A549 (cell line): ENCODE measurements at regions not wholly inside any gene's neighbourhood (a gene's known extent, or its start where the extent isn't known, plus 50 kb on each side); places are given as distances from the start of the nearest gene placed in this dataset.

Source experiments
- ATAC-seq, 2 experiments: fragments of 200-7000 bp in 1 of 2; fragments of >200 bp in 1 of 2; cut with Nextera tagmentation in 1 of 2; cut with Tn5 transposase in 1 of 2; 3 replicates each; pipeline versions ENCODE4 v1.8.0 to v1.9.1; 2018 to 2020; ENCODE audit warnings: mild to moderate bottlenecking in 1 of 2, moderate library complexity in 1 of 2
- CTCF ChIA-PET: fragments of 300-600 bp; sonication (Branson Sonifier 250); formaldehyde crosslinking; extraction: SDS; loops from one replicate; lab custom pipeline; 2021; ENCODE audit warnings: antibody characterized with exemption, inconsistent platforms; lab: Yijun Ruan, JAX
- POLR2A ChIA-PET: fragments of 350-600 bp; formaldehyde crosslinking; extraction: SDS; loops from one replicate; lab custom pipeline; 2021; ENCODE audit warnings: antibody characterized with exemption, inconsistent platforms; lab: Yijun Ruan, JAX
- DNase-seq, 2 experiments: peaks; one replicate each; pipeline versions ENCODE4 v3.0.0 to v3.0.0-alpha.2; 2011 to 2016; ENCODE audit warnings: low read depth in 1 of 2, low spot score in 1 of 2
- FAIRE-seq: peaks from 2 replicates; lab custom pipeline; 2011; peaks lifted over from hg19 to GRCh38; lab: Jason Lieb, UNC
- H3K27ac ChIP-seq, 2 experiments: fragments of >200 bp; sonication (Bioruptor Twin); formaldehyde crosslinking; 3 replicates each; pipeline ENCODE4 v1.5.1; 2016 to 2017
- H3K4me1 ChIP-seq: fragments of >200 bp; sonication (Bioruptor Twin); formaldehyde crosslinking; 3 replicates; pipeline ENCODE4 v1.6.1; 2016
- H3K4me2 ChIP-seq: fragments of >200 bp; sonication (Bioruptor Twin); formaldehyde crosslinking; 3 replicates; pipeline ENCODE4 v1.6.1; 2016
- H3K4me3 ChIP-seq: fragments of >200 bp; sonication (Bioruptor Twin); formaldehyde crosslinking; 3 replicates; pipeline ENCODE4 v1.5.1; 2016
- H3K9me3 ChIP-seq: fragments of >200 bp; sonication (Bioruptor Twin); formaldehyde crosslinking; 3 replicates; pipeline ENCODE4 v1.6.1; 2016
- BCL3 ChIP-seq: fragments of >200 bp; sonication (Bioruptor Twin); formaldehyde crosslinking; IDR thresholded peaks from 3 replicates; pipeline ENCODE4 v1.6.1; 2016
- BHLHE40 ChIP-seq: IDR thresholded peaks from 2 replicates; pipeline ENCODE4 v1.6.1; 2012; ENCODE audit warnings: low read depth, low read length, inconsistent platforms
- CBX2 ChIP-seq: fragments of 200-600 bp; sonication (generic); IDR thresholded peaks from 2 replicates; pipeline ENCODE4 v1.6.1; 2016; ENCODE audit warnings: low read depth, mild to moderate bottlenecking, borderline replicate concordance
- CEBPB ChIP-seq, 2 experiments: fragments of >200 bp in 1 of 2; sonication (Bioruptor Twin) in 1 of 2; formaldehyde crosslinking in 1 of 2; IDR thresholded peaks; 2 replicates each; pipeline ENCODE4 v1.6.1; 2012 to 2016
- CHD2 ChIP-seq: fragments of 150-350 bp; IDR thresholded peaks from 2 replicates; pipeline ENCODE4 v1.6.1; 2014; ENCODE audit warnings: low read length; ENCODE audit not compliant: partially characterized antibody
- EHF ChIP-seq: fragments of 250-450 bp; sonication (Bioruptor Pico); IDR thresholded peaks from 2 replicates; pipeline ENCODE4 v1.5.0; 2020; ENCODE audit warnings: mild to moderate bottlenecking
- EHMT2 ChIP-seq: fragments of 200-600 bp; sonication (generic); IDR thresholded peaks from 2 replicates; pipeline ENCODE4 v1.6.1; 2016; ENCODE audit warnings: antibody characterized with exemption, low read depth, mild to moderate bottlenecking, moderate library complexity
- JUN ChIP-seq, 2 experiments: fragments of >200 bp; sonication (Bioruptor Twin); formaldehyde crosslinking; IDR thresholded peaks; 2 replicates in 1 of 2; 3 replicates in 1 of 2; pipeline ENCODE4 v1.6.1; 2016 to 2017
- JUNB ChIP-seq: fragments of >200 bp; sonication (Bioruptor Twin); formaldehyde crosslinking; IDR thresholded peaks from 2 replicates; pipeline ENCODE4 v1.6.1; 2016
- KDM1A ChIP-seq: fragments of 200-600 bp; sonication (generic); IDR thresholded peaks from 2 replicates; pipeline ENCODE4 v1.6.1; 2016; ENCODE audit warnings: low read depth, mild to moderate bottlenecking
- KDM5A ChIP-seq: fragments of 200-600 bp; sonication (generic); IDR thresholded peaks from 2 replicates; pipeline ENCODE4 v1.6.1; 2016; ENCODE audit warnings: antibody characterized with exemption, mild to moderate bottlenecking
- MAZ ChIP-seq: fragments of 150-350 bp; IDR thresholded peaks from 2 replicates; pipeline ENCODE4 v1.6.1; 2014; ENCODE audit warnings: antibody characterized with exemption, low read depth, low read length, borderline replicate concordance
- PBX3 ChIP-seq: IDR thresholded peaks from 2 replicates; pipeline ENCODE4 v1.6.1; 2012
- PHF8 ChIP-seq: fragments of 200-600 bp; sonication (generic); IDR thresholded peaks from 2 replicates; pipeline ENCODE4 v1.6.1; 2016; ENCODE audit warnings: low read depth, mild to moderate bottlenecking, antibody characterized with exemption, moderate library complexity, borderline replicate concordance
- POLR2A ChIP-seq: IDR thresholded peaks from 2 replicates; pipeline ENCODE4 v1.6.1; 2012; ENCODE audit warnings: mild to moderate bottlenecking, low read length
- RARB ChIP-seq: fragments of 250-450 bp; sonication (Bioruptor Pico); IDR thresholded peaks from 2 replicates; pipeline ENCODE4 v1.8.0; 2021; ENCODE audit warnings: mild to moderate bottlenecking, moderate library complexity
- RNF2 ChIP-seq: fragments of 200-600 bp; sonication (generic); IDR thresholded peaks from 2 replicates; pipeline ENCODE4 v1.6.1; 2016; ENCODE audit warnings: low read depth, mild to moderate bottlenecking, antibody characterized with exemption, moderate library complexity, borderline replicate concordance
- SMC3 ChIP-seq: fragments of >200 bp; sonication (Bioruptor Twin); formaldehyde crosslinking; IDR thresholded peaks from 3 replicates; pipeline ENCODE4 v1.6.1; 2018; ENCODE audit warnings: inconsistent platforms
- SREBF2 ChIP-seq: fragments of 450-650 bp; IDR thresholded peaks from 2 replicates; pipeline ENCODE4 v1.6.1; 2014; ENCODE audit warnings: mild to moderate bottlenecking, moderate library complexity
- TP53 ChIP-seq: fragments of 250-450 bp; sonication (Bioruptor Pico); IDR thresholded peaks from 2 replicates; pipeline ENCODE4 v1.5.0; 2021; ENCODE audit warnings: mild to moderate bottlenecking, moderate library complexity
- ZFP36 ChIP-seq: fragments of 450-650 bp; IDR thresholded peaks from 2 replicates; pipeline ENCODE4 v1.6.1; 2014; ENCODE audit warnings: borderline replicate concordance; ENCODE audit not compliant: partially characterized antibody
- WGBS: methylation state at CpG from one replicate; pipeline ENCODE4 v1.1.6; 2017; ENCODE audit errors: missing lambda C conversion rate; 5-methylcytosine and 5-hydroxymethylcytosine counted together
- TF ChIP-seq, protein P1 (sequence below): IDR thresholded peaks from 2 replicates; pipeline ENCODE4 v1.6.1; 2012
- TF ChIP-seq, protein P2 (sequence below): fragments of 450-650 bp; IDR thresholded peaks from 2 replicates; pipeline ENCODE4 v1.6.1; 2014; ENCODE audit warnings: antibody characterized with exemption

GRCh38 chr6:141539617-141540016, 593.1 kb upstream of the GJE1 start (continued):
- no peak for TF ChIP-seq MAZ
- no peak for TF ChIP-seq EHMT2
- no peak for TF ChIP-seq SREBF2
- no peak for TF ChIP-seq JUNB
- TF ChIP-seq PBX3: no peak
- no peak for TF ChIP-seq TP53 (CRISPR knock-in tag)
- TF ChIP-seq ZFP36: no peak
- no peak for TF ChIP-seq BCL3

GRCh38 chr6:141532211-141532610, 600.5 kb upstream of the GJE1 start:
- ATAC-seq (no peak), FAIRE-seq (no peak), DNase-seq (no peak)
- Histone ChIP-seq H3K4me3 (no peak overlapping the region), H3K4me2 (no peak overlapping the region), H3K27ac (no peak overlapping the region), H3K4me1 (no peaks in the 10 kb centered on the region), H3K9me3 (no peaks in the 10 kb centered on the region; the same call in 2 of the 3 replicates)
- CTCF ChIA-PET: no interaction called here
- TF ChIP-seq KDM1A: no peak
- no peak for TF ChIP-seq SREBF2
- no peak for TF ChIP-seq EHF (CRISPR knock-in tag)
- no peak for TF ChIP-seq JUN (IDR thresholded peaks at IDR 0.05)
- no peak for TF ChIP-seq CBX2
- TF ChIP-seq, protein P1, sequence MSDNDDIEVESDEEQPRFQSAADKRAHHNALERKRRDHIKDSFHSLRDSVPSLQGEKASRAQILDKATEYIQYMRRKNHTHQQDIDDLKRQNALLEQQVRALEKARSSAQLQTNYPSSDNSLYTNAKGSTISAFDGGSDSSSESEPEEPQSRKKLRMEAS: no peak
- TF ChIP-seq JUNB: no peak
- TF ChIP-seq EHMT2: no peak
- TF ChIP-seq PHF8: no peak
- TF ChIP-seq RNF2: no peak
- TF ChIP-seq, protein P2, sequence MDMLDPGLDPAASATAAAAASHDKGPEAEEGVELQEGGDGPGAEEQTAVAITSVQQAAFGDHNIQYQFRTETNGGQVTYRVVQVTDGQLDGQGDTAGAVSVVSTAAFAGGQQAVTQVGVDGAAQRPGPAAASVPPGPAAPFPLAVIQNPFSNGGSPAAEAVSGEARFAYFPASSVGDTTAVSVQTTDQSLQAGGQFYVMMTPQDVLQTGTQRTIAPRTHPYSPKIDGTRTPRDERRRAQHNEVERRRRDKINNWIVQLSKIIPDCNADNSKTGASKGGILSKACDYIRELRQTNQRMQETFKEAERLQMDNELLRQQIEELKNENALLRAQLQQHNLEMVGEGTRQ: no peak
- TF ChIP-seq SMC3: no peak
- no peak for TF ChIP-seq KDM5A
- TF ChIP-seq TP53 (CRISPR knock-in tag): no peak
- no peak for TF ChIP-seq RARB (CRISPR knock-in tag)
- POLR2A ChIA-PET: no interaction called here
- 50% methylated on average over 2 of the region's 2 CpGs for WGBS

DNA sequence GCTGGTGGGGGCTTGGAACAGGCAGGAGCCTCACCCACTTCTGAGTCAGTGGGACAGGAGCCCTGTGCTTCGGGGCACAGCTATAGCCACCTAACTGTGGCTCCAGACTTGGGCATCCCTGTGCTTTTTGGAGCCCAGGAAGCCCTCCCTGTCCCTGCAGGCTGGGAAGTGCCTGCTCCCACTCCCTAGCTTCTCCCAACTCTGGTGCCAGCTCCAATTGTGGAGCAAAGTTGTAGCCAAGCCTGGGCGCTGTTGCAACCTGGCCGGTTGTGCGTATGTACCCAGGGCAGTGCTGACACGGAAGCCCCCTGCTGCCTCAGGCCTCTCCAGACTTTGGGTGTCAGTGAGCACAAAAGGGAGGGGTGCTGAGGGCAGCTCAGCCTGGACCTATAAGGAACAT, 601.7 kb upstream of the GJE1 start:
- Histone ChIP-seq H3K4me3 (no peak overlapping the region), H3K4me1 (no peaks in the 10 kb centered on the region), H3K4me2 (no peak overlapping the region), H3K27ac (no peak overlapping the region), H3K9me3 (no peaks in the 10 kb centered on the region; the same call in 2 of the 3 replicates)
- FAIRE-seq (no peak), DNase-seq (no peak), ATAC-seq (no peak)
- ChIA-PET CTCF (no interaction called here), POLR2A (no interaction called here)
- WGBS: no CpG with 5 or more reads among the region's 5 CpGs
- TF ChIP-seq CEBPB (IDR thresholded peaks at IDR 0.05): no peak
- no peak for TF ChIP-seq ZFP36
- no peak for TF ChIP-seq KDM1A
- no peak for TF ChIP-seq CHD2

DNA sequence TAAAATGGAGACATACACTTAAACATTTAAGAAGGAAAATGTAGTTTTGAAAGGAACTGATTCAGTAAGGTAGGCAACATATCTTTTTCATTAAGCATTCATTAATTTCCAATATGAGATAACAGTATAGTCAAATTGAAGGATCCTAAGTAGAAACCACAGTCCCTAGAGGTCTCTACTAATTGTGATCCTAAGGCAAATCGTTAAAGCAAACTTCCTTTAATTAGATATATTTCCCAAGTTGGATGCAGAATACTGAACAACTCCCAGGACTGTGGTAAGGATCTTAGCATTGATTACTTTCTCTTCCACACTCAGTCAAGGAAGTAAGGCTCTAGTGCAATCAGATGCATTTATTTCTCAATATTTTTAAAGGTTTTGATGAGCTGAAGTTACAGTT, 604.1 kb upstream of the GJE1 start:
- H3K27ac ChIP-seq: no peak overlapping the region
- H3K4me3 ChIP-seq: no peak overlapping the region
- 13% methylated on average over 1 of the region's 1 CpG for WGBS
- H3K4me2 ChIP-seq: no peak overlapping the region
- DNase-seq: no peak
- no peaks in the 10 kb centered on the region for H3K4me1 ChIP-seq
- POLR2A ChIA-PET: no interaction called here
- no peak for FAIRE-seq
- H3K9me3 ChIP-seq: no peaks in the 10 kb centered on the region; the same call in 2 of the 3 replicates
- ATAC-seq: no peak
- CTCF ChIA-PET: no interaction called here
- TF ChIP-seq BHLHE40 (no peak), POLR2A (no peak)
